ENCODE measurements at regions not wholly inside any gene's neighbourhood (a gene's known extent, or its start where the extent isn't known, plus 50 kb on each side); places are given as distances from the start of the nearest gene placed in this dataset.

DNA sequence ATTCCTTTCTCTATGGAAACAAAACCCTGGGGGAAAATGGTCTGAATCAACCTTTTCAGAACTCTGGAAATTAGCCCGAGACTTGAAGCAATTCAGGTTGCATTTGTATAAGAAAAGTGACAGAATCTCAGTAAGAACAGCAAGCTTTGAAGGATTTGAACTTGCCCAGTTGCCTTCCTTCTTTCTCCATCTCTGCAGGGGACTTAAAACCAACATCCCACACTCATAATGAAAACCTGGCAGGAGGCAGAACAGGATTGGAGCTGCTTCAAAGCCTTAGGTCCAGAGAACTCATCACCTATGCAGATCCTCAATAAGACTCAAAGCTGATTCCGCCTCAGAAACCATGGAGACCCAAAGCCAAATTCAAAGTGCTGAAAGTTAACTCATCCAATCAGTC, 790.5 kb upstream of the ID2 start:
- no peak for TF ChIP-seq POLR2A (IDR thresholded peaks at IDR 0.05)
- TF ChIP-seq, protein P1, sequence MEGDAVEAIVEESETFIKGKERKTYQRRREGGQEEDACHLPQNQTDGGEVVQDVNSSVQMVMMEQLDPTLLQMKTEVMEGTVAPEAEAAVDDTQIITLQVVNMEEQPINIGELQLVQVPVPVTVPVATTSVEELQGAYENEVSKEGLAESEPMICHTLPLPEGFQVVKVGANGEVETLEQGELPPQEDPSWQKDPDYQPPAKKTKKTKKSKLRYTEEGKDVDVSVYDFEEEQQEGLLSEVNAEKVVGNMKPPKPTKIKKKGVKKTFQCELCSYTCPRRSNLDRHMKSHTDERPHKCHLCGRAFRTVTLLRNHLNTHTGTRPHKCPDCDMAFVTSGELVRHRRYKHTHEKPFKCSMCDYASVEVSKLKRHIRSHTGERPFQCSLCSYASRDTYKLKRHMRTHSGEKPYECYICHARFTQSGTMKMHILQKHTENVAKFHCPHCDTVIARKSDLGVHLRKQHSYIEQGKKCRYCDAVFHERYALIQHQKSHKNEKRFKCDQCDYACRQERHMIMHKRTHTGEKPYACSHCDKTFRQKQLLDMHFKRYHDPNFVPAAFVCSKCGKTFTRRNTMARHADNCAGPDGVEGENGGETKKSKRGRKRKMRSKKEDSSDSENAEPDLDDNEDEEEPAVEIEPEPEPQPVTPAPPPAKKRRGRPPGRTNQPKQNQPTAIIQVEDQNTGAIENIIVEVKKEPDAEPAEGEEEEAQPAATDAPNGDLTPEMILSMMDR (IDR thresholded peaks at IDR 0.05), result no peak
